Motor neuron (in vitro differentiated cells): ENCODE measurements at regions not wholly inside any gene's neighbourhood (a gene's known extent, or its start where the extent isn't known, plus 50 kb on each side); places are given as distances from the start of the nearest gene placed in this dataset.
A peak's percentile ranks its signal among the peaks of the same experiment; 100 is the strongest.

Experiments
- ATAC-seq, 8 experiments: fragments of 200-7000 bp; cut with Tn5 transposase; replicated peaks in 6 of 8; 2 replicates each; pipeline ENCODE4 v1.8.0; 2021; ENCODE audit warnings: mild to moderate bottlenecking in 8 of 8, moderate library complexity in 8 of 8
- H3K27ac ChIP-seq, 2 donors: fragments of 250-450 bp; sonication (Bioruptor Pico); 2 replicates each; pipeline ENCODE4 v1.9.0; 2021; ENCODE audit warnings: antibody characterized with exemption in 2 of 2, mild to moderate bottlenecking in 2 of 2, moderate library complexity in 1 of 2
- H3K4me1 ChIP-seq, 2 donors: fragments of 250-450 bp; sonication (Bioruptor Pico); replicated peaks in 1 of 2; 2 replicates each; pipeline ENCODE4 v1.6.1; 2021; ENCODE audit warnings: antibody characterized with exemption in 2 of 2, mild to moderate bottlenecking in 2 of 2, moderate library complexity in 1 of 2
- H3K4me3 ChIP-seq, 5 donors: fragments of 250-450 bp; sonication (Bioruptor Pico); 2 replicates each; pipeline ENCODE4 v1.9.0; 2021; ENCODE audit warnings: antibody characterized with exemption in 5 of 5, mild to moderate bottlenecking in 5 of 5, moderate library complexity in 4 of 5
- WGBS, 10 experiments: fragments of 450-650 bp; shearing (Covaris generic); methylation state at CpG; one replicate each; pipeline ENCODE4 v1.0.0; 2022; 5-methylcytosine and 5-hydroxymethylcytosine counted together
- in situ Hi-C, 9 experiments: fragments of 400-800 bp; cut with MboI; loops; one replicate each; pipeline ENCODE4 v1.15.0; 2021; ENCODE audit warnings: low sequenced_read_pairs in 9 of 9, low pct_unique_long_range_greater_than_20kb in 2 of 9; ENCODE audit not compliant: unreplicated experiment in 9 of 9

GRCh38 chr3:137924628-137925027 lies 85.3 kb upstream of the CLDN18 start:
- WGBS, 10 experiments, result 11 to 100% (median 70%) methylated on average over 1 to 4 of the region's 4 CpGs; no CpG with 5 or more reads in 2 of the 10 experiments
- Histone ChIP-seq H3K4me1 (no peaks in the 10 kb centered on the region), H3K4me3 (no peak overlapping the region), H3K27ac (no peak overlapping the region)
- in situ Hi-C loops, result loop anchor here in 5 of 9 experiments (25.0 kb wide), 2 partner anchors 212 to 812 kb away; no protein-coding TSS in a partner anchor
- ATAC-seq, result no peak

GRCh38 chr3:137925080-137925479 lies 84.9 kb upstream of the CLDN18 start:
- no peak overlapping the region for H3K4me3 ChIP-seq
- no peak for ATAC-seq
- H3K27ac ChIP-seq, result no peak overlapping the region
- no peaks in the 10 kb centered on the region for H3K4me1 ChIP-seq
- in situ Hi-C loops, result loop anchor here in 5 of 9 experiments (25.0 kb wide), 2 partner anchors 213 to 813 kb away; no protein-coding TSS in a partner anchor
- WGBS, 10 experiments, result 0 to 100% (median 73%) methylated on average over 1 to 5 of the region's 5 CpGs; no CpG with 5 or more reads in 2 of the 10 experiments

GRCh38 chr3:137926991-137927390 lies 83.0 kb upstream of the CLDN18 start:
- WGBS, 10 experiments, result 0 to 100% (median 85%) methylated on average over 1 to 2 of the region's 2 CpGs; no CpG with 5 or more reads in 5 of the 10 experiments
- Histone ChIP-seq H3K27ac (no peak overlapping the region), H3K4me1 (no peaks in the 10 kb centered on the region), H3K4me3 (no peak overlapping the region)
- no peak for ATAC-seq
- in situ Hi-C loops, result loop anchor here in 5 of 9 experiments (25.0 kb wide), 2 partner anchors 215 to 815 kb away; no protein-coding TSS in a partner anchor

GRCh38 chr3:137930976-137931375 lies 79.0 kb upstream of the CLDN18 start:
- H3K27ac ChIP-seq, result no peak overlapping the region
- in situ Hi-C loops, result loop anchor here in 5 of 9 experiments (25.0 kb wide), 2 partner anchors 219 to 819 kb away; no protein-coding TSS in a partner anchor
- WGBS, 10 experiments, result 0 to 94% (median 37%) methylated on average over 1 to 3 of the region's 3 CpGs; no CpG with 5 or more reads in 2 of the 10 experiments
- no peak overlapping the region for H3K4me3 ChIP-seq
- H3K4me1 ChIP-seq, result no peaks in the 10 kb centered on the region
- ATAC-seq, result no peak

- Histone ChIP-seq H3K27ac (no peak overlapping the region), H3K4me3 (no peak overlapping the region), H3K4me1 (no peaks in the 10 kb centered on the region)
- 89 to 100% (median 94%) methylated on average over 1 to 2 of the region's 2 CpGs; no CpG with 5 or more reads in 7 of the 10 experiments for WGBS, 10 experiments
- in situ Hi-C loops, result loop anchor here in 5 of 9 experiments (25.0 kb wide), 2 partner anchors 227 to 827 kb away; no protein-coding TSS in a partner anchor
- no peak for ATAC-seq
These were observed 71.1 kb upstream of the CLDN18 start for GRCh38 chr3:137938876-137939275.

GRCh38 chr3:137944593-137944992 lies 65.4 kb upstream of the CLDN18 start:
- in situ Hi-C loops, result loop anchor here in 5 of 9 experiments (25.0 kb wide), 2 partner anchors 232 to 832 kb away; no protein-coding TSS in a partner anchor
- Histone ChIP-seq H3K4me3 (no peak overlapping the region), H3K27ac (no peak overlapping the region), H3K4me1 (no peaks in the 10 kb centered on the region)
- 13 to 100% (median 80%) methylated on average over 1 to 2 of the region's 2 CpGs; no CpG with 5 or more reads in 3 of the 10 experiments for WGBS, 10 experiments
- ATAC-seq, result no peak

- in situ Hi-C loops, result loop anchor here in 5 of 9 experiments (25.0 kb wide), 2 partner anchors 234 to 834 kb away; no protein-coding TSS in a partner anchor
- no peaks in the 10 kb centered on the region for H3K4me1 ChIP-seq
- H3K27ac ChIP-seq, result no peak overlapping the region
- peak in 4 of 8 experiments; percentile 27 to 77 (median 70) for ATAC-seq
- WGBS, 10 experiments, result 0 to 7% (median 2%) methylated on average over 1 to 7 of the region's 7 CpGs
- no peak overlapping the region for H3K4me3 ChIP-seq
These were observed 63.5 kb upstream of the CLDN18 start for GRCh38 chr3:137946356-137946973.

GRCh38 chr3:137947117-137947516 lies 62.8 kb upstream of the CLDN18 start:
- in situ Hi-C loops, result loop anchor here in 5 of 9 experiments (25.0 kb wide), 2 partner anchors 235 to 835 kb away; no protein-coding TSS in a partner anchor
- 46 to 100% (median 73%) methylated on average over 1 to 2 of the region's 2 CpGs; no CpG with 5 or more reads in 2 of the 10 experiments for WGBS, 10 experiments
- Histone ChIP-seq H3K4me1 (no peaks in the 10 kb centered on the region), H3K4me3 (no peak overlapping the region), H3K27ac (no peak overlapping the region)
- no peak for ATAC-seq

- WGBS, 10 experiments, result 0 to 100% (median 38%) methylated on average over 1 to 3 of the region's 3 CpGs; no CpG with 5 or more reads in 6 of the 10 experiments
- ATAC-seq, result no peak
- in situ Hi-C loops, result loop anchor here in 5 of 9 experiments (25.0 kb wide), 2 partner anchors 236 to 836 kb away; no protein-coding TSS in a partner anchor
- H3K27ac ChIP-seq, result no peak overlapping the region
- H3K4me1 ChIP-seq, result no peaks in the 10 kb centered on the region
- no peak overlapping the region for H3K4me3 ChIP-seq
These were observed 61.4 kb upstream of the CLDN18 start for GRCh38 chr3:137948400-137949072.

GRCh38 chr3:137958636-137959035 lies 51.3 kb upstream of the CLDN18 start:
- in situ Hi-C loops, result loop anchor here in 6 of 9 experiments (25.0 kb wide), 2 partner anchors 846 to 921 kb away; no protein-coding TSS in a partner anchor

More at GRCh38 chr3:137958636-137959035, 51.3 kb upstream of the CLDN18 start:
- no peak overlapping the region for H3K4me3 ChIP-seq
- ATAC-seq, result no peak
- no peaks in the 10 kb centered on the region for H3K4me1 ChIP-seq
- H3K27ac ChIP-seq, result no peak overlapping the region
